ENCODE measurements at regions not wholly inside any gene's neighbourhood (a gene's known extent, or its start where the extent isn't known, plus 50 kb on each side); places are given as distances from the start of the nearest gene placed in this dataset.

DNA sequence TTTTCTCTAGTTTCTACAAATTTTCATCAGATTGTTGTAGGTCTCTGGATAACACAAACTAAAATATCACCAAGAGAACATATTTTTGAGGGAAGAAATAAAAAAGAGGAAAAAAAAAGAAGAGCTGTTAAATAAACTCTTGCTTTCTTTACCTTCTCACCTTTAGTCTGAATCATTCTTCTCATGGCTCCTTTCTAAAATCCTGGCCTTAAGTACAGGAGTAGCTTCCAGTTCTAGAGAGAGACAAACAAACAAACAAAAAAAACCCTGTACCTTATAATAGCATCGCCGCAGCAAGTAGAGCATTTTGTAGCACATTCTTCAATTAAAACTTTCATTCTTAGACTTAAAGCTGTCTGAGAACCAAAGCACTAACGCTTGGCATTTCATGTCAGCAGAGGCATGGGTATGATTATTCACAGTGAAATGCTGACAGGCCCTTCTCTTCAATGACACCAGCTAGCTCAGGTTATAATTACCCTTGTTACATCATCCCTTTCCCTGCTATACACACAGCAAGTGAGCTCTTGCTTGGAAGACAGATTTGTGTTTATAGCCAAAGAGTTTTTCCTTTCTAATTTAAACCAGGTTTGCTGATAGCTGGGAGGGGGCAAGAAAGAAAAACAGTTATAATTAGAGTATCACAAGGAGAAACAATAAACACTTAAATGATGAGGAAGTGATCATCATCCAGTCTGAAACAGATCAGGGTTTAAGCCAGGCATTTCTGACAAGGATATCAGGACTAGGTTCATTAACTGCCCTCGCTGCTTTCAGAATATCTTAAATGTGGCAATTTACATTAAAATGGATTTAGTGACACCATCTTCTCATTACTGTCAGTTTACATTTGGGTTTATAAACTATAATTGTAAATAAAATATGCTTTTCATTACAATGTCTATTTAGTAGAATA lies 510.9 kb upstream of the ZNF608 start:
- H3K27ac ChIP-seq = no peak overlapping the region
- no peaks in the 10 kb centered on the region for H3K4me1 ChIP-seq
- no peaks in the 10 kb centered on the region for H3K36me3 ChIP-seq
- intact Hi-C loops (cut with DNase I; ENCODE audit: low total_unique reads) = no loop called here
- no peak overlapping the region for H3K4me3 ChIP-seq
- H3K9me3 ChIP-seq = peaks cover 4 to 20% of the 10 kb centered on the region in 2 donors
- DNase-seq = no peak
- H3K27me3 ChIP-seq = no peaks in the 10 kb centered on the region
- TF ChIP-seq POLR2AphosphoS5 (IDR thresholded peaks at IDR 0.05) = no peak
- no peak for TF ChIP-seq POLR2A (IDR thresholded peaks at IDR 0.05)
- no peak for TF ChIP-seq EP300 (IDR thresholded peaks at IDR 0.05; ENCODE audit: low read depth)
- TF ChIP-seq, protein P1, sequence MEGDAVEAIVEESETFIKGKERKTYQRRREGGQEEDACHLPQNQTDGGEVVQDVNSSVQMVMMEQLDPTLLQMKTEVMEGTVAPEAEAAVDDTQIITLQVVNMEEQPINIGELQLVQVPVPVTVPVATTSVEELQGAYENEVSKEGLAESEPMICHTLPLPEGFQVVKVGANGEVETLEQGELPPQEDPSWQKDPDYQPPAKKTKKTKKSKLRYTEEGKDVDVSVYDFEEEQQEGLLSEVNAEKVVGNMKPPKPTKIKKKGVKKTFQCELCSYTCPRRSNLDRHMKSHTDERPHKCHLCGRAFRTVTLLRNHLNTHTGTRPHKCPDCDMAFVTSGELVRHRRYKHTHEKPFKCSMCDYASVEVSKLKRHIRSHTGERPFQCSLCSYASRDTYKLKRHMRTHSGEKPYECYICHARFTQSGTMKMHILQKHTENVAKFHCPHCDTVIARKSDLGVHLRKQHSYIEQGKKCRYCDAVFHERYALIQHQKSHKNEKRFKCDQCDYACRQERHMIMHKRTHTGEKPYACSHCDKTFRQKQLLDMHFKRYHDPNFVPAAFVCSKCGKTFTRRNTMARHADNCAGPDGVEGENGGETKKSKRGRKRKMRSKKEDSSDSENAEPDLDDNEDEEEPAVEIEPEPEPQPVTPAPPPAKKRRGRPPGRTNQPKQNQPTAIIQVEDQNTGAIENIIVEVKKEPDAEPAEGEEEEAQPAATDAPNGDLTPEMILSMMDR (IDR thresholded peaks at IDR 0.05) = no peak
- in situ Hi-C loops (cut with MboI; ENCODE audit: low pct_ligation_motif_present in 1 of 4, low pct_unique_long_range_greater_than_20kb in 1 of 4, low sequenced_read_pairs in 3 of 4) = no loop called here
- 80 to 90% methylated on average over 4 of the region's 4 CpGs for WGBS, 2 donors (ENCODE audit: low coverage in 1 of 2)

DNA sequence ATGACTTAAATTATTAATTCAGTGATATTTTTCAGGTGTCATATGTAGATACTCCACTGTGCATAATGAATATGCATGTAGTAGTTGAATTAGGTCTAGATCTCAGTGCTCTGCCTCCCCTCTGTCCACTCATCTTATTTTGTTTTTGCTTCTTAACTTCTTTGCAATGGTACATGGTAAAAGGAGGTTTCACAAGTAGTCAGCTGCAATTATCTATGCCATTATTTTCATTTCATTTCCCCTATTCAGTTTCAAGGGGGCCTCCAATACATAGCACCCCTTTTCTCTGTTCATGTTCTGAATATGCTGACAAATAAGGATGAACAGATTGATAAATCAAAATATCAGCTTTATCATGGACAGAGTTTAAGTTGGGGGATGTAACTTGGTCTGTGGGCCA lies 511.6 kb upstream of the ZNF608 start:
- Histone ChIP-seq H3K27ac (no peak overlapping the region), H3K36me3 (no peaks in the 10 kb centered on the region), H3K27me3 (no peaks in the 10 kb centered on the region), H3K9me3 (peaks cover 4 to 20% of the 10 kb centered on the region in 2 donors), H3K4me3 (no peak overlapping the region), H3K4me1 (no peaks in the 10 kb centered on the region)
- intact Hi-C loops (cut with DNase I; ENCODE audit: low total_unique reads) (no loop called here), in situ Hi-C loops (cut with MboI; ENCODE audit: low pct_ligation_motif_present in 1 of 4, low pct_unique_long_range_greater_than_20kb in 1 of 4, low sequenced_read_pairs in 3 of 4) (no loop called here)
- TF ChIP-seq, protein P1 (IDR thresholded peaks at IDR 0.05) = no peak
- TF ChIP-seq EP300 (IDR thresholded peaks at IDR 0.05; ENCODE audit: low read depth) = no peak
- TF ChIP-seq POLR2A (IDR thresholded peaks at IDR 0.05) = no peak
- TF ChIP-seq POLR2AphosphoS5 (IDR thresholded peaks at IDR 0.05) = no peak
- DNase-seq = no peak

DNA sequence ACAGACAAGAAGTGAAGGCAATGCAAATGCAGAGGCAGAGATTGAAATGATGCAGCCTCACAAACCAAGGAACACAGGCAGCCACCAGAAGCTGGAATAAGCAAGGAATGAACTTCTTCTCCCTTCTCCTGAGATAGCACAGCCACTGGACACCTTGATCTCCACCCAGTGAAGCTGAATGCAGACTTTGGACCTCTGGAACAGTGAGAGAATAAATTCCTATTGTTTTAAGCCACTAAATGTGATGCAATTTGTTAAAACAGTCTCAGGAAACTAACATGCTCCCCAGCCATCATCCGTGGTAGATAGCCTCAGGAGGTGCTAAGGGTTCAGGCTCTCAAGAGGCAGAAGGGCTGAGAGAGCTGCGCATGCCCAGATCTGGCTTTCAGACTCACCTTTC lies 512.2 kb upstream of the ZNF608 start:
- in situ Hi-C loops (cut with MboI; ENCODE audit: low pct_ligation_motif_present in 1 of 4, low pct_unique_long_range_greater_than_20kb in 1 of 4, low sequenced_read_pairs in 3 of 4) (no loop called here), intact Hi-C loops (cut with DNase I; ENCODE audit: low total_unique reads) (no loop called here)
- H3K4me3 ChIP-seq = no peak overlapping the region
- DNase-seq = peak; percentile 23
- H3K27me3 ChIP-seq = no peaks in the 10 kb centered on the region
- TF ChIP-seq POLR2A (IDR thresholded peaks at IDR 0.05) (no peak), EP300 (IDR thresholded peaks at IDR 0.05; ENCODE audit: low read depth) (no peak), POLR2AphosphoS5 (IDR thresholded peaks at IDR 0.05) (no peak)
- TF ChIP-seq, protein P1 (IDR thresholded peaks at IDR 0.05) = no peak
- H3K4me1 ChIP-seq = no peaks in the 10 kb centered on the region
- WGBS, 2 donors (ENCODE audit: low coverage in 1 of 2) = 31% methylated on average over 2 of the region's 2 CpGs; no CpG with 5 or more reads in 1 of the 2 donors
- H3K36me3 ChIP-seq = no peaks in the 10 kb centered on the region
- peaks cover 3 to 17% of the 10 kb centered on the region in 2 donors for H3K9me3 ChIP-seq
- no peak overlapping the region for H3K27ac ChIP-seq

DNA sequence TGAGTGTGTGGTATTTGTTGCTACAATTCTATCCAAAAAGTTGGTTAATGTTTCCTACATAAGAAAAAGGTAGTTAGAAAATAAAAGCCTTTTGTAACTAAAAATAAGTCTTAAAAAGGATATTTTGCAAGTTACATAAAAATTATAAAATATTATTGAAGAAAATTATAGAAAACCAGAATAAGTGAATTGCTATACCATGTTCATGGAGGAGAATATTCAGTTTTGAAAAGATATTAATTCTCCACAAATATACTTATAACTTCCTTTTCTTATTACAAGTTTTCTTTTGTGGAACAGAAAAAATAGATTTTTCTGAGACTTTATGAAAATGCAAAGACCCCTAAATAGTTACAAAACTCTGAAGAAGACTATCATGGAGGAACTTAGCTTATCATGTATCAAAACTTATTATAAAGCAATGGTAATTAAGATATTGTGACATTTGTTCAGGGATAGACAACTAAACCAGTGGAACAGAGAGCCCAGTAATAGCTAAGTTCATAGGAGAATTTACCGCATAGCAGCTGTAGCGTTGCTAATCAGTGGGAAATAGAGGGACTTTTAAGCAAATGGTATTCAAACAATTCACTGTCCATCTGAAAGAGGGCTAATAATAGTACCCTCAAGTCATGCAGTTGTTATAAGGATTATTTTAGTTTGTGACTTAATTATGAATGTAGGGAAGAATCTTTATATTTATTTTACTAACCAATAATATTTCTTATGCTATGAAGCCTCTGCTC lies 515.2 kb upstream of the ZNF608 start:
- no peaks in the 10 kb centered on the region for H3K4me1 ChIP-seq
- no peaks in the 10 kb centered on the region for H3K36me3 ChIP-seq
- no peaks in the 10 kb centered on the region for H3K27me3 ChIP-seq
- no peak for DNase-seq
- in situ Hi-C loops (cut with MboI; ENCODE audit: low pct_ligation_motif_present in 1 of 4, low pct_unique_long_range_greater_than_20kb in 1 of 4, low sequenced_read_pairs in 3 of 4) = no loop called here
- intact Hi-C loops (cut with DNase I; ENCODE audit: low total_unique reads) = no loop called here
- H3K9me3 ChIP-seq = peaks cover 0 to 7% of the 10 kb centered on the region in 2 donors
- 89 to 96% methylated on average over 2 of the region's 2 CpGs for WGBS, 2 donors (ENCODE audit: low coverage in 1 of 2)
- H3K27ac ChIP-seq = no peak overlapping the region
- no peak for TF ChIP-seq EP300 (IDR thresholded peaks at IDR 0.05; ENCODE audit: low read depth)
- no peak for TF ChIP-seq POLR2A (IDR thresholded peaks at IDR 0.05)
- no peak for TF ChIP-seq POLR2AphosphoS5 (IDR thresholded peaks at IDR 0.05)
- TF ChIP-seq, protein P1 (IDR thresholded peaks at IDR 0.05) = no peak
- no peak overlapping the region for H3K4me3 ChIP-seq
